ENCODE measurements at regions not wholly inside any gene's neighbourhood (a gene's known extent, or its start where the extent isn't known, plus 50 kb on each side); places are given as distances from the start of the nearest gene placed in this dataset.

- TF ChIP-seq CTCF (IDR thresholded peaks at IDR 0.05) (no peak), POLR2A (IDR thresholded peaks at IDR 0.05) (no peak), POLR2AphosphoS5 (IDR thresholded peaks at IDR 0.05) (no peak), EP300 (IDR thresholded peaks at IDR 0.05; ENCODE audit: low read depth) (no peak)
Measured at GRCh38 chr13:85557691-85558467, 241.3 kb downstream of the SLITRK6 start.
